ENCODE measurements at regions not wholly inside any gene's neighbourhood (a gene's known extent, or its start where the extent isn't known, plus 50 kb on each side); places are given as distances from the start of the nearest gene placed in this dataset.

- no peak for DNase-seq (ENCODE audit: low read depth in 3 of 3, low spot score in 2 of 3)
Measured at GRCh38 chr7:36088553-36088952, 64.5 kb upstream of the EEPD1 start.

GRCh38 chr7:36088966-36089365, 64.1 kb upstream of the EEPD1 start:
- DNase-seq (ENCODE audit: low read depth in 3 of 3, low spot score in 2 of 3): no peak

DNA sequence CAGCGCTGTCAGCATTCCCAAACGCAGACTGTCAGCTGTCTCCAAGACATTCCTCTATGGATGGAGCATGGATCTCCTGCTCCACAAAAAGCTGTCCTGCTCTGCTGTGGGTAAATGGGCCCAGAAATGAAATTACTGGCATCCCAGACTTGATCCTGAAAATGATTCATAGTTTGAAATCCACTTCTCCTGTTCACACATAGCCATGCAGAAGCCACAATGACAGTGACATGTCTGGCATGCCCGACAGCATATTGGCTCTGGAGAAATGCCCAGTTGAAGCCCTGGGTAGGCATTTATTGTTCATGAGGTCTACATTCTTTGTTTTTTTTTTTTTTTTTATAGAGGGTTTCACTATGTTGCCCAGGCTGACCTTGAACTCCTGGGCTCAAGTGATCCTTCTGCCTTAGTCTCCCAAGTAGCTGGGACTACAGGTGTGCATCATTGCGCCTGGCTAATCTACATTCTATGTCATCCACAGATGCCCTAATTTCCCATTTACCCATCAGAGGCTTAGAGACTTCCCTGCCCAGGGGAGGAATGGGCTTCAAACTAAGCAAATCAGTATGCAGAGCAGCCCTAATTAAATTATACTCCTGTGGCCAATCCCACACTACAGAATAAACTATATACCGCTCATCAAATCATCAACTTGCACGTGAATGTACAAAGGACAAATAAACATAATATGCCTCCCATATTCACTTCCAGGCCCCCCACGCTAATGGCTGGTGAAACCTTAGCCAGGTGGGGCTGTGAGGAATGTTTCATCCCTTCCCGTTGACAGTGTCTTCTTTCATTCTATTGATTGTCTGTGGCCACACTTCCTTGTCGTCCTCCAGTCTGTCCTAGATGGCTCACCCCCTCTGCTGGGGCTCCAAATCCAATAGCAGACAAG, 61.8 kb upstream of the EEPD1 start:
- DNase-seq (ENCODE audit: low read depth in 3 of 3, low spot score in 2 of 3): no peak

- no peak for DNase-seq (ENCODE audit: low read depth in 3 of 3, low spot score in 2 of 3)
Measured at GRCh38 chr7:36091874-36092176, 61.2 kb upstream of the EEPD1 start.

- no peak for DNase-seq (ENCODE audit: low read depth in 3 of 3, low spot score in 2 of 3)
Measured at GRCh38 chr7:36092221-36092771, 60.8 kb upstream of the EEPD1 start.

GRCh38 chr7:36096460-36097095, 56.5 kb upstream of the EEPD1 start:
- no peak for DNase-seq (ENCODE audit: low read depth in 3 of 3, low spot score in 2 of 3)

GRCh38 chr7:36098096-36098495, 55.0 kb upstream of the EEPD1 start:
- DNase-seq (ENCODE audit: low read depth in 3 of 3, low spot score in 2 of 3): no peak

DNA sequence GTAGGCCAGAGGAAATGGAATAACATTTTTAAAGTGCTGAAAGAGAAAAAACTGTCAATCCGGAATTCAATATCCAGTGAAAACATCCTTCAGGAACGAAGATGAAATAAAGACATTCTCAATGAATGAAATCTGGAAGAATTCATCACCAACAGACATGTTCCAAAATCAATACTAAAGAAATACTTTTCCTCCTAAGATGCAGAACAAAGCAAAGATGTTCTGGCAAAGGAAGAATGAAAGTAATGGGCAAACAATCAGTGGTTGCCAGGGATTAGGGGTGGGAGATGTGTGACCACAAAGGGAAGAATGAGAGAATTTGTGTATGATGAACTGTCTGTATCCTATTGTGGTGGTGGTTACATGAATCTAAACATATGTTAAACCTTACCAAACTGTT, 52.8 kb upstream of the EEPD1 start:
- no peak for DNase-seq (ENCODE audit: low read depth in 3 of 3, low spot score in 2 of 3)

- no peak for DNase-seq (ENCODE audit: low read depth in 3 of 3, low spot score in 2 of 3)
Measured at GRCh38 chr7:36100634-36101033, 52.4 kb upstream of the EEPD1 start.
